WTC11 (cell line): ENCODE measurements at regions not wholly inside any gene's neighbourhood (a gene's known extent, or its start where the extent isn't known, plus 50 kb on each side); places are given as distances from the start of the nearest gene placed in this dataset.

Experiments
- ATAC-seq: fragments of 200-7000 bp; cut with Tn5 transposase; 2 replicates; pipeline ENCODE4 v1.10.0; 2021; ENCODE audit warnings: mild to moderate bottlenecking, moderate library complexity
- CTCF ChIA-PET: fragments of 300-600 bp; sonication (Branson Sonifier 250); formaldehyde crosslinking; loops from one replicate; lab custom pipeline; 2021; ENCODE audit warnings: antibody characterized with exemption; lab: Charles Lee
- POLR2A ChIA-PET: fragments of 350-600 bp; sonication (Branson Sonifier 250); formaldehyde crosslinking; loops from one replicate; lab custom pipeline; 2021; ENCODE audit warnings: antibody characterized with exemption; lab: Charles Lee
- DNase-seq: peaks from one replicate; pipeline ENCODE4 v3.0.0; 2021; ENCODE audit warnings: low spot score
- H3K27ac Mint-ChIP-seq: 2 replicates; pipeline ENCODE4 v1.8.0; 2021; ENCODE audit warnings: mixed read lengths
- H3K27me3 Mint-ChIP-seq: 2 replicates; pipeline ENCODE4 v1.8.0; 2021; ENCODE audit warnings: low read depth, mild to moderate bottlenecking, moderate library complexity, mixed read lengths
- H3K36me3 Mint-ChIP-seq: 2 replicates; pipeline ENCODE4 v1.8.0; 2021; ENCODE audit warnings: mixed read lengths
- H3K4me1 Mint-ChIP-seq: 2 replicates; pipeline ENCODE4 v1.8.0; 2022; ENCODE audit warnings: mixed read lengths
- H3K4me3 Mint-ChIP-seq: 2 replicates; pipeline ENCODE4 v1.8.0; 2021; ENCODE audit warnings: mild to moderate bottlenecking, moderate library complexity, mixed read lengths
- H3K9me3 Mint-ChIP-seq: 2 replicates; pipeline ENCODE4 v1.8.0; 2021; ENCODE audit warnings: mixed read lengths
- AR ChIP-seq: fragments of 250-450 bp; sonication (Bioruptor Pico); IDR thresholded peaks from 2 replicates; pipeline ENCODE4 v1.9.0; 2021; ENCODE audit warnings: mild to moderate bottlenecking
- ATF1 ChIP-seq: sonication (generic); formaldehyde crosslinking; IDR thresholded peaks from 2 replicates; pipeline ENCODE4 v1.8.1; 2023; ENCODE audit warnings: mild to moderate bottlenecking, moderate library complexity, missing genetic modification reagents
- CREM ChIP-seq: sonication (generic); formaldehyde crosslinking; IDR thresholded peaks from 2 replicates; pipeline ENCODE4 v1.8.1; 2022; ENCODE audit warnings: mild to moderate bottlenecking, missing genetic modification reagents, moderate library complexity
- E2F4 ChIP-seq: sonication (generic); formaldehyde crosslinking; IDR thresholded peaks from 2 replicates; pipeline ENCODE4 v1.8.1; 2022; ENCODE audit warnings: low read depth, mild to moderate bottlenecking, moderate library complexity, missing genetic modification reagents, borderline replicate concordance
- ELF4 ChIP-seq: sonication (generic); formaldehyde crosslinking; IDR thresholded peaks from 2 replicates; pipeline ENCODE4 v1.8.1; 2022; ENCODE audit warnings: low read depth, mild to moderate bottlenecking, moderate library complexity, missing genetic modification reagents
- EMX1 ChIP-seq: fragments of 250-450 bp; sonication (Bioruptor Pico); IDR thresholded peaks from 2 replicates; pipeline ENCODE4 v1.8.0; 2021; ENCODE audit warnings: mild to moderate bottlenecking
- FOXP4 ChIP-seq: sonication (generic); formaldehyde crosslinking; IDR thresholded peaks from 2 replicates; pipeline ENCODE4 v1.8.0; 2022; ENCODE audit warnings: mild to moderate bottlenecking, missing genetic modification reagents
- HMGA2 ChIP-seq: fragments of 250-450 bp; sonication (Bioruptor Pico); IDR thresholded peaks from 2 replicates; pipeline ENCODE4 v1.4.0; 2021; ENCODE audit warnings: mild to moderate bottlenecking, moderate library complexity
- IRF2 ChIP-seq: sonication (generic); formaldehyde crosslinking; IDR thresholded peaks from 2 replicates; pipeline ENCODE4 v1.8.0; 2022; ENCODE audit warnings: low read depth, missing genetic modification reagents, borderline replicate concordance
- JAZF1 ChIP-seq: fragments of 250-450 bp; sonication (Bioruptor Pico); IDR thresholded peaks from 2 replicates; pipeline ENCODE4 v1.9.0; 2021; ENCODE audit warnings: moderate library complexity, mild to moderate bottlenecking, inconsistent platforms
- MAX ChIP-seq: sonication (generic); formaldehyde crosslinking; IDR thresholded peaks from 2 replicates; pipeline ENCODE4 v1.8.0; 2022; ENCODE audit warnings: mild to moderate bottlenecking, missing genetic modification reagents
- NR1H2 ChIP-seq: sonication (generic); formaldehyde crosslinking; IDR thresholded peaks from 2 replicates; pipeline ENCODE4 v1.9.0; 2021; ENCODE audit warnings: mild to moderate bottlenecking, moderate library complexity, missing genetic modification reagents
- NR2C2 ChIP-seq: sonication (generic); formaldehyde crosslinking; IDR thresholded peaks from 2 replicates; pipeline ENCODE4 v1.8.0; 2022; ENCODE audit warnings: mild to moderate bottlenecking, missing genetic modification reagents
- OVOL2 ChIP-seq: fragments of 250-450 bp; sonication (Bioruptor Pico); IDR thresholded peaks from 2 replicates; pipeline ENCODE4 v1.9.0; 2021; ENCODE audit warnings: mild to moderate bottlenecking, borderline replicate concordance
- PRRX2 ChIP-seq: fragments of 250-450 bp; sonication (Bioruptor Pico); IDR thresholded peaks from 2 replicates; pipeline ENCODE4 v1.8.0; 2021; ENCODE audit warnings: mild to moderate bottlenecking
- SMAD4 ChIP-seq: sonication (generic); formaldehyde crosslinking; IDR thresholded peaks from 2 replicates; pipeline ENCODE4 v1.8.0; 2022; ENCODE audit warnings: mild to moderate bottlenecking, missing genetic modification reagents
- ZBTB21 ChIP-seq: sonication (generic); formaldehyde crosslinking; IDR thresholded peaks from 2 replicates; pipeline ENCODE4 v1.8.1; 2023; ENCODE audit warnings: mild to moderate bottlenecking, missing genetic modification reagents, borderline replicate concordance
- ZBTB43 ChIP-seq: sonication (generic); formaldehyde crosslinking; IDR thresholded peaks from 2 replicates; pipeline ENCODE4 v1.8.1; 2023; ENCODE audit warnings: mild to moderate bottlenecking, missing genetic modification reagents
- ZNF317 ChIP-seq: sonication (generic); formaldehyde crosslinking; IDR thresholded peaks from 2 replicates; pipeline ENCODE4 v1.8.1; 2023; ENCODE audit warnings: low read depth, mild to moderate bottlenecking, moderate library complexity, missing genetic modification reagents, borderline replicate concordance
- TF ChIP-seq, protein P1 (sequence below): fragments of 250-450 bp; sonication (Bioruptor Pico); IDR thresholded peaks from 2 replicates; pipeline ENCODE4 v1.9.0; 2021; ENCODE audit warnings: moderate library complexity, mild to moderate bottlenecking, inconsistent platforms, borderline replicate concordance
- TF ChIP-seq, protein P2 (sequence below): fragments of 250-450 bp; sonication (Bioruptor Pico); IDR thresholded peaks from 2 replicates; pipeline ENCODE4 v1.9.0; 2021; ENCODE audit warnings: mild to moderate bottlenecking
- TF ChIP-seq, protein P3 (sequence below): sonication (generic); formaldehyde crosslinking; IDR thresholded peaks from 2 replicates; pipeline ENCODE4 v1.8.1; 2023; ENCODE audit warnings: mild to moderate bottlenecking, missing genetic modification reagents
- TF ChIP-seq, protein P4 (sequence below): fragments of 250-450 bp; sonication (Bioruptor Pico); IDR thresholded peaks from 2 replicates; pipeline ENCODE4 v1.8.0; 2021; ENCODE audit warnings: mild to moderate bottlenecking

DNA sequence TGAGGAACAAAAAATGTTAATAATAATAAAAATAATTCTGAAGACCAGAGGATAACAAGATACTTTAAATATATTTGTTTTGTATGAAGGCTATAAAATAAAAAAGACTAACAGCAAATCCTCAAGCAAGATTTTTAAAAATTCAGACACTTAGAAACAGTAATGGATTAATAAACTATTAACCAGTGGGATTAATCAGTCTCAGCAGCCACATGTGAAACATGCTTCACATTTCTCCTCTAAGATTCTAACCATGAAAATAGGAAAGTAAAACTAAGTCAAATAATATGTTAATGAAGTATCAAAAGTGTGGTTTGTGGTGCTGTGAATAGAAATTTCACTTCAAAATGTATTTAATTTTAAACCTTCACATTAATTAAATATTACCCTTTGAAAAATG, 57.4 kb downstream of the KCNRG start:
- no peak for ATAC-seq
- Mint-ChIP-seq H3K27ac (no peak overlapping the region), H3K27me3 (no peaks in the 10 kb centered on the region), H3K9me3 (no peaks in the 10 kb centered on the region), H3K4me3 (no peak overlapping the region), H3K4me1 (peaks cover 4% of the 10 kb centered on the region), H3K36me3 (peaks cover 3% of the 10 kb centered on the region)
- CTCF ChIA-PET: no interaction called here
- TF ChIP-seq CREM: no peak
- no peak for TF ChIP-seq ATF1 (CRISPR knock-in tag)
- TF ChIP-seq NR2C2: no peak
- no peak for TF ChIP-seq IRF2 (CRISPR knock-in tag)
- TF ChIP-seq ZBTB43 (CRISPR knock-in tag): no peak
- TF ChIP-seq, protein P1, sequence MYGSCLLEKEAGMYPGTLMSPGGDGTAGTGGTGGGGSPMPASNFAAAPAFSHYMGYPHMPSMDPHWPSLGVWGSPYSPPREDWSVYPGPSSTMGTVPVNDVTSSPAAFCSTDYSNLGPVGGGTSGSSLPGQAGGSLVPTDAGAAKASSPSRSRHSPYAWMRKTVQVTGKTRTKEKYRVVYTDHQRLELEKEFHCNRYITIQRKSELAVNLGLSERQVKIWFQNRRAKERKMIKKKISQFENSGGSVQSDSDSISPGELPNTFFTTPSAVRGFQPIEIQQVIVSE (CRISPR knock-in tag): no peak
- no peak for TF ChIP-seq ZBTB21 (CRISPR knock-in tag)
- TF ChIP-seq FOXP4 (CRISPR knock-in tag): no peak
- TF ChIP-seq OVOL2 (CRISPR knock-in tag): no peak
- TF ChIP-seq E2F4 (CRISPR knock-in tag): no peak
- TF ChIP-seq, protein P2, sequence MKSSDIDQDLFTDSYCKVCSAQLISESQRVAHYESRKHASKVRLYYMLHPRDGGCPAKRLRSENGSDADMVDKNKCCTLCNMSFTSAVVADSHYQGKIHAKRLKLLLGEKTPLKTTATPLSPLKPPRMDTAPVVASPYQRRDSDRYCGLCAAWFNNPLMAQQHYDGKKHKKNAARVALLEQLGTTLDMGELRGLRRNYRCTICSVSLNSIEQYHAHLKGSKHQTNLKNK (CRISPR knock-in tag): no peak
- no peak for TF ChIP-seq MAX (CRISPR knock-in tag)
- TF ChIP-seq ZNF317 (CRISPR knock-in tag): no peak
- TF ChIP-seq, protein P3, sequence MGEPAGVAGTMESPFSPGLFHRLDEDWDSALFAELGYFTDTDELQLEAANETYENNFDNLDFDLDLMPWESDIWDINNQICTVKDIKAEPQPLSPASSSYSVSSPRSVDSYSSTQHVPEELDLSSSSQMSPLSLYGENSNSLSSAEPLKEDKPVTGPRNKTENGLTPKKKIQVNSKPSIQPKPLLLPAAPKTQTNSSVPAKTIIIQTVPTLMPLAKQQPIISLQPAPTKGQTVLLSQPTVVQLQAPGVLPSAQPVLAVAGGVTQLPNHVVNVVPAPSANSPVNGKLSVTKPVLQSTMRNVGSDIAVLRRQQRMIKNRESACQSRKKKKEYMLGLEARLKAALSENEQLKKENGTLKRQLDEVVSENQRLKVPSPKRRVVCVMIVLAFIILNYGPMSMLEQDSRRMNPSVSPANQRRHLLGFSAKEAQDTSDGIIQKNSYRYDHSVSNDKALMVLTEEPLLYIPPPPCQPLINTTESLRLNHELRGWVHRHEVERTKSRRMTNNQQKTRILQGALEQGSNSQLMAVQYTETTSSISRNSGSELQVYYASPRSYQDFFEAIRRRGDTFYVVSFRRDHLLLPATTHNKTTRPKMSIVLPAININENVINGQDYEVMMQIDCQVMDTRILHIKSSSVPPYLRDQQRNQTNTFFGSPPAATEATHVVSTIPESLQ: no peak
- no peak for TF ChIP-seq SMAD4 (CRISPR knock-in tag)
- no peak for TF ChIP-seq EMX1 (CRISPR knock-in tag)
- no peak for TF ChIP-seq JAZF1 (CRISPR knock-in tag)
- POLR2A ChIA-PET: no interaction called here
- no peak for DNase-seq

DNA sequence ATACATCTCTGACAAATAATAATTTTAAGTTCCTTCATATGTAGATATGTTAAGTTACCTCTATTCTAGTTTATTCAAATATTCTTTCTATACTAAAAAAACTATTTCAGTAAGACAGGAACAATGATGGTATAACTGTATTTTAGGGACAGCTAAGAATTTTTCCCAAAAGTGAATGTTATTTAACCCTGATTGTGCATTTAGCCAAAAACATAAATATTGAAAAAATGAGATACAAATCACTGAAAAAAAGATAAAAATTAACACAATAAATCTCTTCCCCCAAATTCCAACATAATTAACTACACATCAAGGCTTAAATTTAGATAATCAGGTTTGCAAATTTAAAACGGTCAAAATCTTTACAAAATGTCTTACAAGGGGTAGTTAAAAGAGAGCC, 58.1 kb downstream of the KCNRG start:
- H3K36me3 Mint-ChIP-seq: no peaks in the 10 kb centered on the region
- no peaks in the 10 kb centered on the region for H3K9me3 Mint-ChIP-seq
- H3K4me3 Mint-ChIP-seq: no peak overlapping the region
- no peak for DNase-seq
- TF ChIP-seq AR (CRISPR knock-in tag) (no peak), NR1H2 (CRISPR knock-in tag) (no peak), PRRX2 (no peak), HMGA2 (CRISPR knock-in tag) (no peak), ATF1 (CRISPR knock-in tag) (no peak), ELF4 (CRISPR knock-in tag) (no peak), IRF2 (CRISPR knock-in tag) (no peak)
- TF ChIP-seq, protein P4, sequence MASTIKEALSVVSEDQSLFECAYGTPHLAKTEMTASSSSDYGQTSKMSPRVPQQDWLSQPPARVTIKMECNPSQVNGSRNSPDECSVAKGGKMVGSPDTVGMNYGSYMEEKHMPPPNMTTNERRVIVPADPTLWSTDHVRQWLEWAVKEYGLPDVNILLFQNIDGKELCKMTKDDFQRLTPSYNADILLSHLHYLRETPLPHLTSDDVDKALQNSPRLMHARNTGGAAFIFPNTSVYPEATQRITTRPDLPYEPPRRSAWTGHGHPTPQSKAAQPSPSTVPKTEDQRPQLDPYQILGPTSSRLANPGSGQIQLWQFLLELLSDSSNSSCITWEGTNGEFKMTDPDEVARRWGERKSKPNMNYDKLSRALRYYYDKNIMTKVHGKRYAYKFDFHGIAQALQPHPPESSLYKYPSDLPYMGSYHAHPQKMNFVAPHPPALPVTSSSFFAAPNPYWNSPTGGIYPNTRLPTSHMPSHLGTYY: no peak
- H3K4me1 Mint-ChIP-seq: peaks cover 8% of the 10 kb centered on the region
- H3K27me3 Mint-ChIP-seq: no peaks in the 10 kb centered on the region
- no peak overlapping the region for H3K27ac Mint-ChIP-seq
- ChIA-PET POLR2A (no interaction called here), CTCF (no interaction called here)
- no peak for ATAC-seq
